ENCODE measurements at regions not wholly inside any gene's neighbourhood (a gene's known extent, or its start where the extent isn't known, plus 50 kb on each side); places are given as distances from the start of the nearest gene placed in this dataset.

GRCh38 chr3:152195206-152195605 lies 73.5 kb upstream of the MBNL1 start:
- Histone ChIP-seq H3K9me3 (ENCODE audit: insufficient read depth in 2 of 2, low read depth in 1 of 2, low read length in 1 of 2) (no peaks in the 10 kb centered on the region; a peak in 1 of 4 replicates), H3K4me1 (replicated peaks in 1 of 4; ENCODE audit: control insufficient read depth in 3 of 4, insufficient read depth in 4 of 4, low read length in 3 of 4) (no peaks in the 10 kb centered on the region), H3K14ac (ENCODE audit: insufficient read length) (no peak overlapping the region), H2BK120ac (replicated peaks; ENCODE audit: low read depth, low read length) (no peak overlapping the region), H4K8ac (ENCODE audit: extremely low read depth, insufficient read depth, low read length) (no peak overlapping the region), H3K27ac (ENCODE audit: low read depth, low read length) (no peak overlapping the region), H2BK20ac (ENCODE audit: low read length) (no peak overlapping the region), H2AFZ (ENCODE audit: low read length) (no peak overlapping the region), H3K36me3 (ENCODE audit: control insufficient read depth in 2 of 4, insufficient read depth in 4 of 4, low read length in 3 of 4) (no peaks in the 10 kb centered on the region), H3K23me2 (ENCODE audit: low read depth, low read length) (no peaks in the 10 kb centered on the region), H3K23ac (ENCODE audit: insufficient read length) (no peak overlapping the region), H3K27me3 (replicated peaks in 1 of 4; ENCODE audit: control insufficient read depth in 3 of 4, extremely low read depth in 1 of 4, insufficient read depth in 3 of 4, low read length in 3 of 4) (peaks cover 0 to 2% (median 0%) of the 10 kb centered on the region in 4 experiments; a peak in 1 of 7 replicates), H3K56ac (replicated peaks; ENCODE audit: insufficient read length, low read depth, low read length) (no peak overlapping the region), H4K5ac (ENCODE audit: insufficient read length, low read depth, low read length) (no peak overlapping the region), H3K4me2 (ENCODE audit: insufficient read depth in 1 of 2, low read depth in 2 of 2, low read length in 2 of 2) (no peak overlapping the region), H3K4ac (replicated peaks; ENCODE audit: insufficient read length, low read depth, low read length) (no peak overlapping the region), H2BK5ac (ENCODE audit: low read depth, low read length) (no peak overlapping the region), H3K79me1 (ENCODE audit: low read depth, low read length) (no peaks in the 10 kb centered on the region), H2BK15ac (ENCODE audit: low read length) (no peak overlapping the region), H3K79me2 (ENCODE audit: control insufficient read depth in 1 of 2, insufficient read depth in 2 of 2, low read length in 2 of 2) (no peaks in the 10 kb centered on the region), H4K20me1 (replicated peaks in 1 of 2; ENCODE audit: control insufficient read depth in 1 of 2, insufficient read depth in 2 of 2, low read length in 2 of 2) (no peaks in the 10 kb centered on the region), H2BK12ac (ENCODE audit: low read depth, low read length) (no peak overlapping the region), H4K91ac (replicated peaks; ENCODE audit: insufficient read length, low read length) (no peak overlapping the region), H3K4me3 (ENCODE audit: extremely low read depth in 1 of 4, insufficient read depth in 2 of 4, low read depth in 3 of 4, low read length in 4 of 4) (no peak overlapping the region), H3K9ac (replicated peaks in 1 of 4; ENCODE audit: extremely low read depth in 1 of 4, low read depth in 3 of 4, low read length in 3 of 4) (no peak overlapping the region), H2AK5ac (ENCODE audit: low read depth, low read length) (no peak overlapping the region), H3K18ac (ENCODE audit: extremely low read depth, low read length) (no peak overlapping the region)
- DNase-seq (ENCODE audit: low read depth in 1 of 2, low spot score in 2 of 2) (no peak), FAIRE-seq (no peak)
- TF ChIP-seq SIX5 (IDR thresholded peaks at IDR 0.05; ENCODE audit: low read depth, low read length) (no peak), E2F6 (IDR thresholded peaks at IDR 0.05) (no peak), SP2 (IDR thresholded peaks at IDR 0.05; ENCODE audit: low read length) (no peak), EGR1 (IDR thresholded peaks at IDR 0.05; ENCODE audit: borderline replicate concordance, low read depth, low read length) (no peak), KDM4A (IDR thresholded peaks at IDR 0.05; ENCODE audit: low read depth, low read length, severe bottlenecking) (no peak), CREB1 (IDR thresholded peaks at IDR 0.05) (no peak), RFX5 (IDR thresholded peaks at IDR 0.05; ENCODE audit: borderline replicate concordance, low read depth, low read length) (no peak), HDAC6 (IDR thresholded peaks at IDR 0.05; ENCODE audit: low read depth, low read length) (no peak), CHD2 (IDR thresholded peaks at IDR 0.05; ENCODE audit: low read length) (no peak)
- WGBS, 2 experiments (ENCODE audit: extremely low coverage in 1 of 2, insufficient coverage in 1 of 2, insufficient read length in 1 of 2, insufficient replicate concordance in 2 of 2, low coverage in 1 of 2, low lambda C conversion rate in 2 of 2, missing lambda C conversion rate in 1 of 2) = 98% methylated on average over 3 of the region's 3 CpGs; no CpG with 5 or more reads in 1 of the 2 experiments
- POLR2A ChIA-PET (ENCODE audit: partially characterized antibody) = no interaction called here
- CTCF ChIA-PET (ENCODE audit: partially characterized antibody) = no interaction called here
